HepG2 (cell line): ENCODE measurements at regions not wholly inside any gene's neighbourhood (a gene's known extent, or its start where the extent isn't known, plus 50 kb on each side); places are given as distances from the start of the nearest gene placed in this dataset.
"Not testable (repeated sequence)": the region's sequence is repeated elsewhere in the genome, so short reads cannot be mapped to it uniquely, and the experiment has no call there.

Experiments
- ARHGAP35 ChIP-seq: sonication (generic); formaldehyde crosslinking; IDR thresholded peaks from 2 replicates; pipeline ENCODE4 v1.9.0; 2022; ENCODE audit warnings: mild to moderate bottlenecking, inconsistent platforms, moderate library complexity, missing genetic modification reagents, borderline replicate concordance
- KDM6A ChIP-seq: IDR thresholded peaks from 2 replicates; pipeline ENCODE4 v1.6.1; 2016; ENCODE audit warnings: low read depth
- ZNF207 ChIP-seq: fragments of 450-650 bp; IDR thresholded peaks from 2 replicates; pipeline ENCODE4 v1.6.1; 2016; ENCODE audit warnings: antibody characterized with exemption, borderline replicate concordance

DNA sequence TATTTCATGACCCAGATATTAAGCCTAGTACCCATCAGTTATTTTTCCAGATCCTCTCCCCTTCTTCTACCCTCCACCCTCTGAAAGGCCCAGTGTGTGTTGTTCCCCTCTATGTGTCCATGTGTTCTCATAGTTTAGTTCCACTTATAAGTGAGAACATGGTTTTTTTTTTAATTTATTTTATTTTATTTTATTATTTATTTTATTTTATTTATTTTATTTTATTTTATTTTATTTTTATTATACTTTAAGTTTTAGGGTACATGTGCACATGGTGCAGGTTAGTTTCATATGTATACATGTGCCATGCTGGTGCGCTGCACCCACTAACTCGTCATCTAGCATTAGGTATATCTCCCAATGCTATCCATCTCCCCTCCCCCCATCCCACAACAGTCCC is 639.2 kb upstream of the KCND2 start:
- TF ChIP-seq ZNF207; ARHGAP35 (CRISPR knock-in tag); KDM6A: not testable (repeated sequence)
